ENCODE measurements at regions not wholly inside any gene's neighbourhood (a gene's known extent, or its start where the extent isn't known, plus 50 kb on each side); places are given as distances from the start of the nearest gene placed in this dataset.

- no peaks in the 10 kb centered on the region for H3K27me3 ChIP-seq (ENCODE audit: insufficient read depth, low read length)
- H4K20me1 ChIP-seq (ENCODE audit: insufficient read depth, low read length): no peaks in the 10 kb centered on the region
- H3K36me3 Mint-ChIP-seq (ENCODE audit: low read depth, unreplicated experiment): no peaks in the 10 kb centered on the region
- no peak overlapping the region for H3K9ac ChIP-seq (ENCODE audit: low read length)
- peak; percentile 35 for DNase-seq (ENCODE audit: low read depth)
- no peaks in the 10 kb centered on the region for H3K4me1 Mint-ChIP-seq (ENCODE audit: low read depth, unreplicated experiment)
- peak overlapping the region; percentile 19 for H3K4me3 ChIP-seq (ENCODE audit: insufficient read depth, low read depth, low read length)
- TF ChIP-seq CTCF (IDR thresholded peaks at IDR 0.05; ENCODE audit: insufficient read depth, low read depth, low read length) (peak; percentile 80), EZH2 (IDR thresholded peaks at IDR 0.05; ENCODE audit: insufficient read depth, low read length) (no peak)
- no peak overlapping the region for H3K27ac Mint-ChIP-seq (ENCODE audit: unreplicated experiment)
- H3K27me3 Mint-ChIP-seq (ENCODE audit: low read depth, unreplicated experiment): no peaks in the 10 kb centered on the region
- no peak overlapping the region for H3K27ac ChIP-seq (ENCODE audit: low read depth, low read length)
- H3K36me3 ChIP-seq (ENCODE audit: insufficient read depth, low read length): no peaks in the 10 kb centered on the region
- no peaks in the 10 kb centered on the region for H3K9me3 ChIP-seq (ENCODE audit: insufficient read depth, low read depth, low read length)
- FAIRE-seq: no peak
- no peak overlapping the region for H3K4me3 Mint-ChIP-seq (ENCODE audit: unreplicated experiment)
- H3K4me2 ChIP-seq (ENCODE audit: low read length): peak overlapping the region; percentile 76
- no peaks in the 10 kb centered on the region for H3K9me3 Mint-ChIP-seq (ENCODE audit: unreplicated experiment)
- peak overlapping the region; percentile 83 for H2AFZ ChIP-seq (ENCODE audit: low read depth, low read length)
- no peaks in the 10 kb centered on the region for H3K79me2 ChIP-seq (ENCODE audit: insufficient read depth, low read length)
- H3K4me1 ChIP-seq (ENCODE audit: insufficient read depth, low read length): no peaks in the 10 kb centered on the region
Measured at GRCh38 chr7:136405931-136406777, 429.0 kb upstream of the MTPN start.

- Histone ChIP-seq H3K4me1 (ENCODE audit: insufficient read depth, low read length) (no peaks in the 10 kb centered on the region), H3K36me3 (ENCODE audit: insufficient read depth, low read length) (no peaks in the 10 kb centered on the region), H4K20me1 (ENCODE audit: insufficient read depth, low read length) (no peaks in the 10 kb centered on the region), H3K27me3 (ENCODE audit: insufficient read depth, low read length) (no peaks in the 10 kb centered on the region), H3K9ac (ENCODE audit: low read length) (no peak overlapping the region), H3K79me2 (ENCODE audit: insufficient read depth, low read length) (no peaks in the 10 kb centered on the region), H3K27ac (ENCODE audit: low read depth, low read length) (no peak overlapping the region), H3K9me3 (ENCODE audit: insufficient read depth, low read depth, low read length) (no peaks in the 10 kb centered on the region), H3K4me3 (ENCODE audit: insufficient read depth, low read depth, low read length) (no peak overlapping the region), H3K4me2 (ENCODE audit: low read length) (no peak overlapping the region), H2AFZ (ENCODE audit: low read depth, low read length) (no peak overlapping the region)
- TF ChIP-seq EZH2 (IDR thresholded peaks at IDR 0.05; ENCODE audit: insufficient read depth, low read length) (no peak), CTCF (IDR thresholded peaks at IDR 0.05; ENCODE audit: insufficient read depth, low read depth, low read length) (no peak)
- Mint-ChIP-seq H3K36me3 (ENCODE audit: low read depth, unreplicated experiment) (no peaks in the 10 kb centered on the region), H3K9me3 (ENCODE audit: unreplicated experiment) (no peaks in the 10 kb centered on the region), H3K4me3 (ENCODE audit: unreplicated experiment) (no peak overlapping the region), H3K27ac (ENCODE audit: unreplicated experiment) (no peak overlapping the region), H3K4me1 (ENCODE audit: low read depth, unreplicated experiment) (no peaks in the 10 kb centered on the region), H3K27me3 (ENCODE audit: low read depth, unreplicated experiment) (no peaks in the 10 kb centered on the region)
- FAIRE-seq: no peak
- no peak for DNase-seq (ENCODE audit: low read depth)
Measured at GRCh38 chr7:136403591-136403990, 426.4 kb upstream of the MTPN start.

DNA sequence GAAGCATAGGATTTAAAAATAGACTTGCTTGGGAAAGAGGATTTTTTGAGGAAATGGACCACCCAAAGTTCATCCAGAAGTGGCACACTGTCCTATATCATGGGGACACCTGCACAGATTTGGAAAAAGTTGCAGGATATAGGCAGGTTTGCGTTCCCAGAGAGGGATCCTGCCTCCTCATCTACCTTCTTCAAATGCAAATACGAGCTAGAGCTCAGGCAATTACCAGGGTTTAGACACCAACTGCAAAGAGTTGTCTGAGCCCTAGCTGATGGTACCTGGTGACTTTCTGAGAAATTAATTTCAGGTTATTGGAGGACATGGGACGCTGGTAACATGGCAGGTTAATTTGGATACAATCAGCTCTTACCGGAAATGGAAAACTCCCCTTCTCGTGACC lies 423.7 kb upstream of the MTPN start:
- no peak for FAIRE-seq
- H3K27me3 Mint-ChIP-seq (ENCODE audit: low read depth, unreplicated experiment): no peaks in the 10 kb centered on the region

More for the DNA sequence above, 423.7 kb upstream of the MTPN start:
- Histone ChIP-seq H4K20me1 (ENCODE audit: insufficient read depth, low read length) (no peaks in the 10 kb centered on the region), H3K79me2 (ENCODE audit: insufficient read depth, low read length) (no peaks in the 10 kb centered on the region), H3K4me1 (ENCODE audit: insufficient read depth, low read length) (no peaks in the 10 kb centered on the region), H3K27me3 (ENCODE audit: insufficient read depth, low read length) (no peaks in the 10 kb centered on the region), H3K4me2 (ENCODE audit: low read length) (no peak overlapping the region), H3K9ac (ENCODE audit: low read length) (no peak overlapping the region), H3K9me3 (ENCODE audit: insufficient read depth, low read depth, low read length) (no peaks in the 10 kb centered on the region), H3K36me3 (ENCODE audit: insufficient read depth, low read length) (no peaks in the 10 kb centered on the region), H3K27ac (ENCODE audit: low read depth, low read length) (no peak overlapping the region), H2AFZ (ENCODE audit: low read depth, low read length) (no peak overlapping the region), H3K4me3 (ENCODE audit: insufficient read depth, low read depth, low read length) (no peak overlapping the region)
- H3K36me3 Mint-ChIP-seq (ENCODE audit: low read depth, unreplicated experiment): no peaks in the 10 kb centered on the region
- DNase-seq (ENCODE audit: low read depth): no peak
- no peak for TF ChIP-seq CTCF (IDR thresholded peaks at IDR 0.05; ENCODE audit: insufficient read depth, low read depth, low read length)
- no peak for TF ChIP-seq EZH2 (IDR thresholded peaks at IDR 0.05; ENCODE audit: insufficient read depth, low read length)
- H3K27ac Mint-ChIP-seq (ENCODE audit: unreplicated experiment): no peak overlapping the region
- H3K4me3 Mint-ChIP-seq (ENCODE audit: unreplicated experiment): no peak overlapping the region
- H3K4me1 Mint-ChIP-seq (ENCODE audit: low read depth, unreplicated experiment): no peaks in the 10 kb centered on the region
- no peaks in the 10 kb centered on the region for H3K9me3 Mint-ChIP-seq (ENCODE audit: unreplicated experiment)
